HCT116 (cell line): ENCODE measurements at regions not wholly inside any gene's neighbourhood (a gene's known extent, or its start where the extent isn't known, plus 50 kb on each side); places are given as distances from the start of the nearest gene placed in this dataset.

Source experiments
- ATAC-seq: fragments of 200-7000 bp; cut with Tn5 transposase; 2 replicates; pipeline ENCODE4 v1.9.1; 2020; ENCODE audit warnings: mild to moderate bottlenecking, moderate library complexity
- BruUV-seq: library from RNA; stranded (reverse); fragments of 400-500 nt; replicated peaks from 2 replicates; lab custom pipeline; 2021; lab: Mats Ljungman, UMichigan
- CTCF ChIA-PET: fragments of 300-600 bp; sonication (Branson Sonifier 250); formaldehyde crosslinking; loops from one replicate; lab custom pipeline; 2021; ENCODE audit warnings: antibody characterized with exemption; lab: Charles Lee
- POLR2A ChIA-PET: fragments of 300-600, 350-600 bp; sonication (Branson Sonifier 250); formaldehyde crosslinking; loops from one replicate; lab custom pipeline; 2021; ENCODE audit warnings: antibody characterized with exemption; lab: Charles Lee
- RAD21 ChIA-PET, 2 experiments: fragments of 300-600 bp; sonication (Branson Sonifier 250); formaldehyde crosslinking; loops; one replicate each; lab custom pipeline; 2023; ENCODE audit warnings: low total read pairs in 2 of 2; ENCODE audit not compliant: uncharacterized antibody in 2 of 2, unreplicated experiment in 2 of 2, low non-redundant PET in 1 of 2; lab: Charles Lee
- DNase-seq: peaks from one replicate; pipeline ENCODE4 v3.0.0-alpha.2; 2010; ENCODE audit warnings: low read depth, low spot score
- H2AFZ ChIP-seq: fragments of 200-600 bp; shearing (Covaris generic), sonication (generic); 2 replicates; pipeline ENCODE4 v1.6.1; 2017; ENCODE audit warnings: low read depth, mixed run types, mixed read lengths, antibody characterized with exemption, low read length; ENCODE audit not compliant: poor library complexity, severe bottlenecking
- H3K27ac ChIP-seq: 2 replicates; pipeline ENCODE4 v1.5.1; 2012; ENCODE audit warnings: low read depth, low read length
- H3K27me3 ChIP-seq: fragments of 200-600 bp; sonication (generic); 2 replicates; pipeline ENCODE4 v1.6.1; 2016; ENCODE audit warnings: mixed run types, low read length, mixed read lengths; ENCODE audit not compliant: insufficient read depth
- H3K36me3 ChIP-seq, 2 experiments: fragments of 200-500 bp in 1 of 2; fragments of 200-600 bp in 1 of 2; sonication (Bioruptor generic) in 1 of 2; sonication (generic) in 1 of 2; 2 replicates each; pipeline versions ENCODE4 v1.5.1 to v1.6.1; 2014 to 2016; ENCODE audit warnings: low read length in 2 of 2, inconsistent platforms in 1 of 2, mixed read lengths in 1 of 2, mixed run types in 1 of 2; ENCODE audit not compliant: insufficient read depth in 2 of 2, control insufficient read depth in 1 of 2
- H3K4me1 ChIP-seq, 2 experiments: fragments of 200-600 bp in 1 of 2; sonication (generic) in 1 of 2; 2 replicates each; pipeline versions ENCODE4 v1.5.1 to v1.6.1; 2012 to 2017; ENCODE audit warnings: low read length in 2 of 2, inconsistent platforms in 1 of 2, mild to moderate bottlenecking in 1 of 2, mixed read lengths in 1 of 2, mixed run types in 1 of 2, moderate library complexity in 1 of 2; ENCODE audit not compliant: insufficient read depth in 2 of 2, control insufficient read depth in 1 of 2
- H3K4me2 ChIP-seq: fragments of 200-600 bp; sonication (generic); 2 replicates; pipeline ENCODE4 v1.6.1; 2017; ENCODE audit warnings: mixed run types, low read length, mixed read lengths
- H3K4me3 ChIP-seq, 2 experiments: fragments of 200-600 bp in 1 of 2; sonication (generic) in 1 of 2; replicated peaks in 1 of 2; 2 replicates each; pipeline ENCODE4 v1.5.1; 2011 to 2016; ENCODE audit warnings: low read length in 2 of 2, control low read depth in 1 of 2, low read depth in 1 of 2, mild to moderate bottlenecking in 1 of 2, mixed read lengths in 1 of 2, mixed run types in 1 of 2
- H3K79me2 ChIP-seq: fragments of 200-600 bp; sonication (generic); 2 replicates; pipeline ENCODE4 v1.6.1; 2017; ENCODE audit warnings: mild to moderate bottlenecking, mixed run types, low read length, moderate library complexity, mixed read lengths; ENCODE audit not compliant: insufficient read depth
- H3K9ac ChIP-seq: fragments of 200-600 bp; sonication (generic); 2 replicates; pipeline ENCODE4 v1.6.1; 2016; ENCODE audit warnings: low read length, mixed read lengths
- H3K9me2 ChIP-seq: fragments of 200-600 bp; sonication (generic), shearing (Covaris generic); 2 replicates; pipeline ENCODE4 v1.6.1; 2017; ENCODE audit warnings: mixed run types, mild to moderate bottlenecking, moderate library complexity; ENCODE audit not compliant: insufficient read depth
- H3K9me3 ChIP-seq, 2 experiments: fragments of 200-500 bp in 1 of 2; fragments of 200-600 bp in 1 of 2; sonication (Bioruptor generic) in 1 of 2; sonication (generic) in 1 of 2; 2 replicates each; pipeline ENCODE4 v1.6.1; 2014 to 2017; ENCODE audit warnings: low read length in 2 of 2, mixed read lengths in 2 of 2, inconsistent platforms in 1 of 2, low read depth in 1 of 2, mild to moderate bottlenecking in 1 of 2, mixed run types in 1 of 2, moderate library complexity in 1 of 2; ENCODE audit not compliant: control insufficient read depth in 1 of 2, insufficient read depth in 1 of 2
- H4K20me1 ChIP-seq: fragments of 200-600 bp; sonication (generic), shearing (Covaris generic); 2 replicates; pipeline ENCODE4 v1.6.1; 2017; ENCODE audit warnings: mixed run types, mild to moderate bottlenecking, moderate library complexity; ENCODE audit not compliant: insufficient read depth
- CTCF ChIP-seq, 3 experiments: fragments of 200-600 bp in 1 of 3; sonication (generic) in 1 of 3; IDR thresholded peaks in 2 of 3; conservative IDR thresholded peaks in 1 of 3; 2 replicates each; pipeline ENCODE4 v1.5.1; 2012 to 2017; ENCODE audit warnings: low read depth in 2 of 3, low read length in 2 of 3, antibody characterized with exemption in 1 of 3, borderline replicate concordance in 1 of 3, control low read depth in 1 of 3, mild to moderate bottlenecking in 1 of 3, mixed read lengths in 1 of 3, mixed run types in 1 of 3, moderate library complexity in 1 of 3; ENCODE audit not compliant: insufficient read depth in 1 of 3
- ELF1 ChIP-seq: IDR thresholded peaks from 2 replicates; pipeline ENCODE4 v1.6.1; 2012; ENCODE audit warnings: low read depth, borderline replicate concordance
- EZH2phosphoT487 ChIP-seq: fragments of 200-600 bp; IDR thresholded peaks from 2 replicates; pipeline ENCODE4 v1.6.1; 2018; ENCODE audit warnings: antibody characterized with exemption, borderline replicate concordance
- FOSL1 ChIP-seq: IDR thresholded peaks from 2 replicates; pipeline ENCODE4 v1.6.1; 2012; ENCODE audit warnings: low read depth
- JUND ChIP-seq: IDR thresholded peaks from 2 replicates; pipeline ENCODE4 v1.6.1; 2012
- POLR2A ChIP-seq: IDR thresholded peaks from 2 replicates; pipeline ENCODE4 v1.7.0; 2011; ENCODE audit warnings: borderline replicate concordance; ENCODE audit not compliant: insufficient read depth, insufficient read length; ENCODE audit errors: extremely low read depth
- POLR2AphosphoS5 ChIP-seq: IDR thresholded peaks from 2 replicates; pipeline ENCODE4 v1.6.1; 2011; ENCODE audit warnings: mild to moderate bottlenecking, low read depth, low read length, moderate library complexity
- RAD21 ChIP-seq: IDR thresholded peaks from 2 replicates; pipeline ENCODE4 v1.6.1; 2012; ENCODE audit warnings: low read depth, mild to moderate bottlenecking
- SP1 ChIP-seq: IDR thresholded peaks from 2 replicates; pipeline ENCODE4 v1.6.1; 2012; ENCODE audit warnings: low read depth
- YY1 ChIP-seq: IDR thresholded peaks from 2 replicates; pipeline ENCODE4 v1.6.1; 2011; ENCODE audit warnings: low read length, low read depth, moderate library complexity, mild to moderate bottlenecking; ENCODE audit not compliant: insufficient replicate concordance; ENCODE audit errors: extremely low read depth
- ZBTB33 ChIP-seq: IDR thresholded peaks from 2 replicates; pipeline ENCODE4 v1.6.1; 2011; ENCODE audit warnings: mild to moderate bottlenecking, low read length, moderate library complexity; ENCODE audit not compliant: insufficient replicate concordance; ENCODE audit errors: extremely low read depth
- ZFX ChIP-seq: fragments of 450-650 bp; IDR thresholded peaks from 2 replicates; pipeline ENCODE4 v1.6.1; 2017
- ZNF274 ChIP-seq: fragments of 200-500 bp; sonication (Bioruptor generic); IDR thresholded peaks from 2 replicates; pipeline ENCODE4 v1.6.1; 2014; ENCODE audit warnings: mild to moderate bottlenecking, low read depth, low read length, inconsistent platforms
- intact Hi-C: fragments of 100-400 bp; cut with micrococcal nuclease; formaldehyde crosslinking; loops from 2 replicates; pipeline ENCODE4 v1.10.0; 2022
- TF ChIP-seq, protein P1 (sequence below): IDR thresholded peaks from 2 replicates; pipeline ENCODE4 v1.6.1; 2012
- TF ChIP-seq, protein P2 (sequence below): IDR thresholded peaks from 2 replicates; pipeline ENCODE4 v1.6.1; 2012; ENCODE audit warnings: low read depth

GRCh38 chr14:103277931-103278330 is 56.1 kb upstream of the EIF5 start:
- Histone ChIP-seq H3K9ac (no peak overlapping the region), H3K79me2 (no peaks in the 10 kb centered on the region), H3K9me2 (no peaks in the 10 kb centered on the region), H3K4me1 (no peaks in the 10 kb centered on the region; a peak in 1 of 4 replicates), H2AFZ (no peak overlapping the region), H3K9me3 (no peaks in the 10 kb centered on the region), H3K27ac (no peak overlapping the region), H3K36me3 (no peaks in the 10 kb centered on the region), H4K20me1 (no peaks in the 10 kb centered on the region), H3K4me3 (no peak overlapping the region), H3K4me2 (no peak overlapping the region), H3K27me3 (no peaks in the 10 kb centered on the region)
- intact Hi-C loops: no loop called here
- no TSS peak for BruUV-seq
- POLR2A ChIA-PET: interaction anchor here (0.5 to 0.6 kb wide), 2 partner anchors 12 to 25 kb away, joined by 3 read pairs; no protein-coding TSS in a partner anchor
- DNase-seq (no peak), ATAC-seq (no peak)
- TF ChIP-seq EZH2phosphoT487: no peak
- no peak for TF ChIP-seq FOSL1
- TF ChIP-seq, protein P1, sequence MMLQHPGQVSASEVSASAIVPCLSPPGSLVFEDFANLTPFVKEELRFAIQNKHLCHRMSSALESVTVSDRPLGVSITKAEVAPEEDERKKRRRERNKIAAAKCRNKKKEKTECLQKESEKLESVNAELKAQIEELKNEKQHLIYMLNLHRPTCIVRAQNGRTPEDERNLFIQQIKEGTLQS: no peak
- TF ChIP-seq POLR2A: no peak
- TF ChIP-seq, protein P2, sequence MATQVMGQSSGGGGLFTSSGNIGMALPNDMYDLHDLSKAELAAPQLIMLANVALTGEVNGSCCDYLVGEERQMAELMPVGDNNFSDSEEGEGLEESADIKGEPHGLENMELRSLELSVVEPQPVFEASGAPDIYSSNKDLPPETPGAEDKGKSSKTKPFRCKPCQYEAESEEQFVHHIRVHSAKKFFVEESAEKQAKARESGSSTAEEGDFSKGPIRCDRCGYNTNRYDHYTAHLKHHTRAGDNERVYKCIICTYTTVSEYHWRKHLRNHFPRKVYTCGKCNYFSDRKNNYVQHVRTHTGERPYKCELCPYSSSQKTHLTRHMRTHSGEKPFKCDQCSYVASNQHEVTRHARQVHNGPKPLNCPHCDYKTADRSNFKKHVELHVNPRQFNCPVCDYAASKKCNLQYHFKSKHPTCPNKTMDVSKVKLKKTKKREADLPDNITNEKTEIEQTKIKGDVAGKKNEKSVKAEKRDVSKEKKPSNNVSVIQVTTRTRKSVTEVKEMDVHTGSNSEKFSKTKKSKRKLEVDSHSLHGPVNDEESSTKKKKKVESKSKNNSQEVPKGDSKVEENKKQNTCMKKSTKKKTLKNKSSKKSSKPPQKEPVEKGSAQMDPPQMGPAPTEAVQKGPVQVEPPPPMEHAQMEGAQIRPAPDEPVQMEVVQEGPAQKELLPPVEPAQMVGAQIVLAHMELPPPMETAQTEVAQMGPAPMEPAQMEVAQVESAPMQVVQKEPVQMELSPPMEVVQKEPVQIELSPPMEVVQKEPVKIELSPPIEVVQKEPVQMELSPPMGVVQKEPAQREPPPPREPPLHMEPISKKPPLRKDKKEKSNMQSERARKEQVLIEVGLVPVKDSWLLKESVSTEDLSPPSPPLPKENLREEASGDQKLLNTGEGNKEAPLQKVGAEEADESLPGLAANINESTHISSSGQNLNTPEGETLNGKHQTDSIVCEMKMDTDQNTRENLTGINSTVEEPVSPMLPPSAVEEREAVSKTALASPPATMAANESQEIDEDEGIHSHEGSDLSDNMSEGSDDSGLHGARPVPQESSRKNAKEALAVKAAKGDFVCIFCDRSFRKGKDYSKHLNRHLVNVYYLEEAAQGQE: no peak
- TF ChIP-seq POLR2AphosphoS5: no peak
- TF ChIP-seq ZFX: no peak
- TF ChIP-seq RAD21: no peak
- TF ChIP-seq JUND: no peak
- no peak for TF ChIP-seq SP1
- TF ChIP-seq ZNF274: no peak
- TF ChIP-seq YY1: no peak
- TF ChIP-seq CTCF (IDR thresholded peaks at IDR 0.05 in 2 of 3, conservative IDR thresholded peaks at IDR 0.05 in 1 of 3; ENCODE audit: borderline replicate concordance in 1 of 3, insufficient read depth in 1 of 3, low read depth in 2 of 3, low read length in 2 of 3): no peak
- TF ChIP-seq ZBTB33: no peak
- TF ChIP-seq ELF1: no peak
- RAD21 ChIA-PET: no interaction called here
- CTCF ChIA-PET: interaction anchor here (2.0 kb wide), 1 partner anchor 173 kb away, joined by 8 read pairs; no protein-coding TSS in a partner anchor
